ENCODE measurements at regions not wholly inside any gene's neighbourhood (a gene's known extent, or its start where the extent isn't known, plus 50 kb on each side); places are given as distances from the start of the nearest gene placed in this dataset.

DNA sequence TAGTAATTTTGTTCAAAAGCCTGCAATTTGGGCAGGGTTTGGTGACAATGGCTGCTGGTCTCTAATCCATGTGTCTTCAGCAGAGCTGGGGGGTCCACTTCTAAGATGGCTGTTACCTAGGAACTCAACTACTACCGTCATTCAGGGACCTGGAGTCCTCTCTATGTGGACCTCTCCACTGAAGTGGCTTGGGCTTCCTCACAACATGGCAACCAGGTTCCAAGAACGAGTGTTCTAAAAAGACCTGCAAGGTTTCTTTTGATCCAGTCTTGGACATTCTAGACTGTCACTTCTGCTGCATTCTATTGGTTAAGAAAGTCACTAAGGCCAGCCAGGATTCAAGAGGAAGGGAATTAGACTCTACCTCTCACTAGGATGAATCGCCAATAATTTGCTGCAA is 387.0 kb downstream of the NXPE2 start:
- TF ChIP-seq, protein P1, sequence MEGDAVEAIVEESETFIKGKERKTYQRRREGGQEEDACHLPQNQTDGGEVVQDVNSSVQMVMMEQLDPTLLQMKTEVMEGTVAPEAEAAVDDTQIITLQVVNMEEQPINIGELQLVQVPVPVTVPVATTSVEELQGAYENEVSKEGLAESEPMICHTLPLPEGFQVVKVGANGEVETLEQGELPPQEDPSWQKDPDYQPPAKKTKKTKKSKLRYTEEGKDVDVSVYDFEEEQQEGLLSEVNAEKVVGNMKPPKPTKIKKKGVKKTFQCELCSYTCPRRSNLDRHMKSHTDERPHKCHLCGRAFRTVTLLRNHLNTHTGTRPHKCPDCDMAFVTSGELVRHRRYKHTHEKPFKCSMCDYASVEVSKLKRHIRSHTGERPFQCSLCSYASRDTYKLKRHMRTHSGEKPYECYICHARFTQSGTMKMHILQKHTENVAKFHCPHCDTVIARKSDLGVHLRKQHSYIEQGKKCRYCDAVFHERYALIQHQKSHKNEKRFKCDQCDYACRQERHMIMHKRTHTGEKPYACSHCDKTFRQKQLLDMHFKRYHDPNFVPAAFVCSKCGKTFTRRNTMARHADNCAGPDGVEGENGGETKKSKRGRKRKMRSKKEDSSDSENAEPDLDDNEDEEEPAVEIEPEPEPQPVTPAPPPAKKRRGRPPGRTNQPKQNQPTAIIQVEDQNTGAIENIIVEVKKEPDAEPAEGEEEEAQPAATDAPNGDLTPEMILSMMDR (IDR thresholded peaks at IDR 0.05) = no peak
- TF ChIP-seq TCF7L2 (IDR thresholded peaks at IDR 0.05; ENCODE audit: low read depth, low read length) (no peak), POLR2AphosphoS5 (IDR thresholded peaks at IDR 0.05; ENCODE audit: low read depth, low read length) (no peak)

Data from Panc1 (cell line).